ENCODE measurements at regions not wholly inside any gene's neighbourhood (a gene's known extent, or its start where the extent isn't known, plus 50 kb on each side); places are given as distances from the start of the nearest gene placed in this dataset.

DNA sequence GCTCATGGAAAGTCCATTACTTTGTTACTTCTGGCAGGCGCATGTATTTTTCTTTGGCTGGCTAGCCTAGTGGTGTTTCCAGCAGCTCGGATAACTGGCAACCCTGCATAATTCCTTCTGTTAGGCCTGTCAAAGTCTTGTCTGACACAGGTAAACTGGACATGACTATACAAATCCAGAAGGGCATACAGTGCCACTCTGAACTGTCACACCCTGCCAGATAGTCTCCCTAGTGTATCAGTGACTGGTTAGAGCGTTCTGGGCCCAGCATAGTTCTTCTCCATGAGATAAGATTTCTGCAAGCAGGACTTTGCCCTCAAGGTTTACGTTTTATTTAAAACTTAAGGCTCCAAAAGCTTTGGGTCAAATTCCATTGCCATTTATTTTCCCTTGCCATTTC is 177.7 kb upstream of the GORAB start:
- no peaks in the 10 kb centered on the region for H3K9me2 ChIP-seq (ENCODE audit: insufficient read depth, low read length)
- H3K4me2 ChIP-seq (ENCODE audit: low read length): no peak overlapping the region
- no peaks in the 10 kb centered on the region for H3K79me2 ChIP-seq (replicated peaks; ENCODE audit: insufficient read depth, low read length)
- no peaks in the 10 kb centered on the region for H3K9me3 ChIP-seq (ENCODE audit: low read length)
- H4K20me1 ChIP-seq (ENCODE audit: insufficient read depth): no peaks in the 10 kb centered on the region
- no peaks in the 10 kb centered on the region for H3K27me3 ChIP-seq (ENCODE audit: insufficient read depth, low read depth, low read length)
- H3K27ac ChIP-seq (ENCODE audit: low read length): no peak overlapping the region
- no peak for TF ChIP-seq MXI1 (conservative IDR thresholded peaks at IDR 0.05; ENCODE audit: poor library complexity, severe bottlenecking)
- TF ChIP-seq EZH2 (IDR thresholded peaks at IDR 0.05; ENCODE audit: borderline replicate concordance, insufficient read depth, low read length, poor library complexity, severe bottlenecking): no peak
- TF ChIP-seq RAD21 (conservative IDR thresholded peaks at IDR 0.05): no peak
- TF ChIP-seq EP300 (conservative IDR thresholded peaks at IDR 0.05; ENCODE audit: poor library complexity, severe bottlenecking): no peak
- TF ChIP-seq SMC3 (conservative IDR thresholded peaks at IDR 0.05; ENCODE audit: poor library complexity): no peak
- TF ChIP-seq, protein P1, sequence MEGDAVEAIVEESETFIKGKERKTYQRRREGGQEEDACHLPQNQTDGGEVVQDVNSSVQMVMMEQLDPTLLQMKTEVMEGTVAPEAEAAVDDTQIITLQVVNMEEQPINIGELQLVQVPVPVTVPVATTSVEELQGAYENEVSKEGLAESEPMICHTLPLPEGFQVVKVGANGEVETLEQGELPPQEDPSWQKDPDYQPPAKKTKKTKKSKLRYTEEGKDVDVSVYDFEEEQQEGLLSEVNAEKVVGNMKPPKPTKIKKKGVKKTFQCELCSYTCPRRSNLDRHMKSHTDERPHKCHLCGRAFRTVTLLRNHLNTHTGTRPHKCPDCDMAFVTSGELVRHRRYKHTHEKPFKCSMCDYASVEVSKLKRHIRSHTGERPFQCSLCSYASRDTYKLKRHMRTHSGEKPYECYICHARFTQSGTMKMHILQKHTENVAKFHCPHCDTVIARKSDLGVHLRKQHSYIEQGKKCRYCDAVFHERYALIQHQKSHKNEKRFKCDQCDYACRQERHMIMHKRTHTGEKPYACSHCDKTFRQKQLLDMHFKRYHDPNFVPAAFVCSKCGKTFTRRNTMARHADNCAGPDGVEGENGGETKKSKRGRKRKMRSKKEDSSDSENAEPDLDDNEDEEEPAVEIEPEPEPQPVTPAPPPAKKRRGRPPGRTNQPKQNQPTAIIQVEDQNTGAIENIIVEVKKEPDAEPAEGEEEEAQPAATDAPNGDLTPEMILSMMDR (IDR thresholded peaks at IDR 0.05; ENCODE audit: poor library complexity, severe bottlenecking): no peak
- TF ChIP-seq, protein P2, sequence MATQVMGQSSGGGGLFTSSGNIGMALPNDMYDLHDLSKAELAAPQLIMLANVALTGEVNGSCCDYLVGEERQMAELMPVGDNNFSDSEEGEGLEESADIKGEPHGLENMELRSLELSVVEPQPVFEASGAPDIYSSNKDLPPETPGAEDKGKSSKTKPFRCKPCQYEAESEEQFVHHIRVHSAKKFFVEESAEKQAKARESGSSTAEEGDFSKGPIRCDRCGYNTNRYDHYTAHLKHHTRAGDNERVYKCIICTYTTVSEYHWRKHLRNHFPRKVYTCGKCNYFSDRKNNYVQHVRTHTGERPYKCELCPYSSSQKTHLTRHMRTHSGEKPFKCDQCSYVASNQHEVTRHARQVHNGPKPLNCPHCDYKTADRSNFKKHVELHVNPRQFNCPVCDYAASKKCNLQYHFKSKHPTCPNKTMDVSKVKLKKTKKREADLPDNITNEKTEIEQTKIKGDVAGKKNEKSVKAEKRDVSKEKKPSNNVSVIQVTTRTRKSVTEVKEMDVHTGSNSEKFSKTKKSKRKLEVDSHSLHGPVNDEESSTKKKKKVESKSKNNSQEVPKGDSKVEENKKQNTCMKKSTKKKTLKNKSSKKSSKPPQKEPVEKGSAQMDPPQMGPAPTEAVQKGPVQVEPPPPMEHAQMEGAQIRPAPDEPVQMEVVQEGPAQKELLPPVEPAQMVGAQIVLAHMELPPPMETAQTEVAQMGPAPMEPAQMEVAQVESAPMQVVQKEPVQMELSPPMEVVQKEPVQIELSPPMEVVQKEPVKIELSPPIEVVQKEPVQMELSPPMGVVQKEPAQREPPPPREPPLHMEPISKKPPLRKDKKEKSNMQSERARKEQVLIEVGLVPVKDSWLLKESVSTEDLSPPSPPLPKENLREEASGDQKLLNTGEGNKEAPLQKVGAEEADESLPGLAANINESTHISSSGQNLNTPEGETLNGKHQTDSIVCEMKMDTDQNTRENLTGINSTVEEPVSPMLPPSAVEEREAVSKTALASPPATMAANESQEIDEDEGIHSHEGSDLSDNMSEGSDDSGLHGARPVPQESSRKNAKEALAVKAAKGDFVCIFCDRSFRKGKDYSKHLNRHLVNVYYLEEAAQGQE (IDR thresholded peaks at IDR 0.05; ENCODE audit: borderline replicate concordance): no peak
- no peak for TF ChIP-seq TAF1 (IDR thresholded peaks at IDR 0.05; ENCODE audit: low read depth)
- no peak for TF ChIP-seq POLR2AphosphoS5 (IDR thresholded peaks at IDR 0.05)
- no peak overlapping the region for H3K9ac ChIP-seq (ENCODE audit: low read length)
- no peak overlapping the region for H2AFZ ChIP-seq (ENCODE audit: low read depth, low read length)
- no peaks in the 10 kb centered on the region for H3K36me3 ChIP-seq (ENCODE audit: insufficient read depth, low read length)
- H3F3A ChIP-seq (ENCODE audit: insufficient read depth, low read length, poor library complexity, severe bottlenecking): peaks cover 3% of the 10 kb centered on the region
- no peak overlapping the region for H3K4me3 ChIP-seq (ENCODE audit: low read length)

DNA sequence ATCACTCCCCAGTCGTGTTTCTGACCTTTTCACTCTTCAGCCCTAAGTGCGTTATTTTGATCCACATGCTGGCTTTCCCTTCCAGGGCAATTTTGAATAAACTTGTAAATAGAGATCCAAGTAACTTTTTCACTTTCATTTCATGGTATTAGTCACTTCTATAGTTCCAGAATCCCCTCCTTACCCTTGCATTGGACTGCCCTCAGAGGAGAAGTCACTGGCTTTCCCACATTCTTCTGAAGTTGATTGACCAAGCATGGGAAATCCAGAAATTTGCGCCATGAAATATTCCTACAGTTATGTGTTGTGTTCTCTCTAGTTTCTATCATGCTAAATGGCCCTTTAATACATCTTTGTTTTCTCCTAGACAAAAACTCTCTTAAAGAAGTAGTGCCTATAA is 177.3 kb upstream of the GORAB start:
- Histone ChIP-seq H3K4me2 (ENCODE audit: low read length) (no peak overlapping the region), H3K9ac (ENCODE audit: low read length) (no peak overlapping the region), H3K79me2 (replicated peaks; ENCODE audit: insufficient read depth, low read length) (no peaks in the 10 kb centered on the region), H3F3A (ENCODE audit: insufficient read depth, low read length, poor library complexity, severe bottlenecking) (peaks cover 3% of the 10 kb centered on the region), H4K20me1 (ENCODE audit: insufficient read depth) (no peaks in the 10 kb centered on the region), H3K27ac (ENCODE audit: low read length) (no peak overlapping the region), H3K4me3 (ENCODE audit: low read length) (no peak overlapping the region), H3K36me3 (ENCODE audit: insufficient read depth, low read length) (no peaks in the 10 kb centered on the region), H3K27me3 (ENCODE audit: insufficient read depth, low read depth, low read length) (no peaks in the 10 kb centered on the region), H3K9me3 (ENCODE audit: low read length) (peaks cover 2% of the 10 kb centered on the region), H2AFZ (ENCODE audit: low read depth, low read length) (no peak overlapping the region), H3K9me2 (ENCODE audit: insufficient read depth, low read length) (no peaks in the 10 kb centered on the region)
- no peak for TF ChIP-seq EP300 (conservative IDR thresholded peaks at IDR 0.05; ENCODE audit: poor library complexity, severe bottlenecking)
- TF ChIP-seq EZH2 (IDR thresholded peaks at IDR 0.05; ENCODE audit: borderline replicate concordance, insufficient read depth, low read length, poor library complexity, severe bottlenecking): no peak
- TF ChIP-seq MXI1 (conservative IDR thresholded peaks at IDR 0.05; ENCODE audit: poor library complexity, severe bottlenecking): no peak
- no peak for TF ChIP-seq RAD21 (conservative IDR thresholded peaks at IDR 0.05)
- TF ChIP-seq, protein P2 (IDR thresholded peaks at IDR 0.05; ENCODE audit: borderline replicate concordance): no peak
- no peak for TF ChIP-seq POLR2AphosphoS5 (IDR thresholded peaks at IDR 0.05)
- no peak for TF ChIP-seq TAF1 (IDR thresholded peaks at IDR 0.05; ENCODE audit: low read depth)
- TF ChIP-seq, protein P1 (IDR thresholded peaks at IDR 0.05; ENCODE audit: poor library complexity, severe bottlenecking): no peak
- no peak for TF ChIP-seq SMC3 (conservative IDR thresholded peaks at IDR 0.05; ENCODE audit: poor library complexity)

Data from neural cell (in vitro differentiated cells).